CD4-positive, alpha-beta T cell treated with Interferon alpha-2 for 1 hour (primary cell): ENCODE measurements at regions not wholly inside any gene's neighbourhood (a gene's known extent, or its start where the extent isn't known, plus 50 kb on each side); places are given as distances from the start of the nearest gene placed in this dataset.
"Not testable (repeated sequence)": the region's sequence is repeated elsewhere in the genome, so short reads cannot be mapped to it uniquely, and the experiment has no call there.

Experiments
- DNase-seq, 2 donors: peaks; one replicate each; pipeline ENCODE4 v3.0.0-alpha.2; 2020 to 2022

GRCh38 chr4:158122501-158122900, 50.3 kb downstream of the GASK1B start:
- no peak for DNase-seq

- no peak for DNase-seq
These were observed 51.7 kb downstream of the GASK1B start for GRCh38 chr4:158121161-158121579.

GRCh38 chr4:158120645-158121151, 52.1 kb downstream of the GASK1B start:
- not testable (repeated sequence) for DNase-seq

GRCh38 chr4:158112611-158113010, 60.2 kb downstream of the GASK1B start:
- no peak for DNase-seq

GRCh38 chr4:158111241-158111640, 61.6 kb downstream of the GASK1B start:
- no peak for DNase-seq

- no peak for DNase-seq
These were observed 69.9 kb downstream of the GASK1B start for GRCh38 chr4:158102904-158103303.

- no peak for DNase-seq
These were observed 73.1 kb downstream of the GASK1B start for GRCh38 chr4:158099686-158100085.

GRCh38 chr4:158098802-158099201, 74.0 kb downstream of the GASK1B start:
- no peak for DNase-seq

GRCh38 chr4:158094413-158095134, 78.3 kb downstream of the GASK1B start:
- DNase-seq = no peak

GRCh38 chr4:158090323-158090722, 82.5 kb downstream of the GASK1B start:
- DNase-seq = no peak

GRCh38 chr4:158089897-158090296, 82.9 kb downstream of the GASK1B start:
- DNase-seq = not testable (repeated sequence)

GRCh38 chr4:158080354-158080753, 92.5 kb downstream of the GASK1B start:
- no peak for DNase-seq

- DNase-seq = no peak
These were observed 93.2 kb downstream of the GASK1B start for GRCh38 chr4:158079661-158080060.

- no peak for DNase-seq
These were observed 95.0 kb downstream of the GASK1B start for GRCh38 chr4:158077835-158078234.

- no peak for DNase-seq
These were observed 98.0 kb downstream of the GASK1B start for GRCh38 chr4:158074851-158075250.

- no peak for DNase-seq
These were observed 100.9 kb downstream of the GASK1B start for GRCh38 chr4:158071931-158072330.

- no peak for DNase-seq
These were observed 104.8 kb downstream of the GASK1B start for GRCh38 chr4:158068068-158068467.

GRCh38 chr4:158067646-158068045, 105.2 kb downstream of the GASK1B start:
- DNase-seq = no peak

GRCh38 chr4:158065603-158066002, 107.2 kb downstream of the GASK1B start:
- no peak for DNase-seq

GRCh38 chr4:158065176-158065575, 107.6 kb downstream of the GASK1B start:
- no peak for DNase-seq

GRCh38 chr4:158056689-158057245, 116.1 kb downstream of the GASK1B start:
- DNase-seq = no peak

GRCh38 chr4:158055668-158056067, 117.2 kb downstream of the GASK1B start:
- no peak for DNase-seq

GRCh38 chr4:158053801-158054200, 119.0 kb downstream of the GASK1B start:
- no peak for DNase-seq

GRCh38 chr4:158053086-158053485, 119.7 kb downstream of the GASK1B start:
- no peak for DNase-seq
